Upper lobe of left lung (tissue), 6 donors: ENCODE measurements at regions not wholly inside any gene's neighbourhood (a gene's known extent, or its start where the extent isn't known, plus 50 kb on each side); places are given as distances from the start of the nearest gene placed in this dataset.

Experiments
- ATAC-seq, 2 donors: fragments of 200-7000 bp; cut with Tn5 transposase; one replicate each; pipeline ENCODE4 v1.9.1; 2022; ENCODE audit warnings: mild to moderate bottlenecking in 2 of 2, moderate library complexity in 2 of 2; ENCODE audit not compliant: low FRiP score in 2 of 2
- DNase-seq, 2 donors: peaks; one replicate each; pipeline ENCODE4 v3.0.0-alpha.2; 2019 to 2020
- H3K27ac ChIP-seq, 4 donors: fragments of 200-600 bp; sonication (generic); one replicate each; pipeline ENCODE4 v1.5.1; 2016 to 2019
- H3K27me3 ChIP-seq, 4 donors: fragments of 200-600 bp; sonication (generic); one replicate each; pipeline ENCODE4 v1.5.1; 2017 to 2019
- H3K36me3 ChIP-seq, 4 donors: fragments of 200-600 bp; sonication (generic); one replicate each; pipeline ENCODE4 v1.5.1; 2016 to 2019
- H3K4me1 ChIP-seq, 4 donors: fragments of 200-600 bp; sonication (generic); one replicate each; pipeline ENCODE4 v1.5.1; 2018 to 2019
- H3K4me3 ChIP-seq, 4 donors: fragments of 200-600 bp; sonication (generic); one replicate each; pipeline ENCODE4 v1.5.1; 2017 to 2019; ENCODE audit warnings: mild to moderate bottlenecking in 2 of 4, moderate library complexity in 1 of 4
- H3K9me3 ChIP-seq, 4 donors: fragments of 200-600 bp; sonication (generic); one replicate each; pipeline ENCODE4 v1.5.1; 2018 to 2019
- EP300 ChIP-seq, 4 donors: sonication (generic); formaldehyde crosslinking; IDR thresholded peaks; one replicate each; pipeline ENCODE4 v1.5.1; 2017; ENCODE audit warnings: antibody characterized with exemption in 4 of 4, control low read depth in 2 of 4
- POLR2A ChIP-seq, 4 donors: fragments of 450-650 bp; IDR thresholded peaks; one replicate each; pipeline ENCODE4 v1.5.1; 2016 to 2017; ENCODE audit warnings: antibody characterized with exemption in 4 of 4, mild to moderate bottlenecking in 2 of 4
- POLR2AphosphoS5 ChIP-seq, 2 donors: sonication (generic); formaldehyde crosslinking; IDR thresholded peaks; one replicate each; pipeline ENCODE4 v1.5.1; 2017; ENCODE audit warnings: antibody characterized with exemption in 2 of 2
- WGBS, 2 donors: methylation state at CpG; one replicate each; pipeline ENCODE4 v1.1.5; 2017 to 2018; 5-methylcytosine and 5-hydroxymethylcytosine counted together
- small RNA-seq, 4 donors: library from RNA; depleted of rRNA; stranded (forward); fragments of <200 nt; gene quantifications; one replicate each; pipeline ENCODE3, GENCODE V24; 2016
- TF ChIP-seq, protein P1 (sequence below), 6 experiments: fragments of 450-650 bp in 4 of 6; fragments of 200-600 bp in 2 of 6; sonication (generic) in 2 of 6; IDR thresholded peaks; one replicate each; pipeline ENCODE4 v1.5.1; 2016 to 2019; ENCODE audit warnings: antibody characterized with exemption in 6 of 6
- donor health status: DM: no; HTN: no; CAD: no; lungs with moderate emphysema.
- donor health status: DM: no; HTN: yes; CAD: no; lungs with severe emphysema.

DNA sequence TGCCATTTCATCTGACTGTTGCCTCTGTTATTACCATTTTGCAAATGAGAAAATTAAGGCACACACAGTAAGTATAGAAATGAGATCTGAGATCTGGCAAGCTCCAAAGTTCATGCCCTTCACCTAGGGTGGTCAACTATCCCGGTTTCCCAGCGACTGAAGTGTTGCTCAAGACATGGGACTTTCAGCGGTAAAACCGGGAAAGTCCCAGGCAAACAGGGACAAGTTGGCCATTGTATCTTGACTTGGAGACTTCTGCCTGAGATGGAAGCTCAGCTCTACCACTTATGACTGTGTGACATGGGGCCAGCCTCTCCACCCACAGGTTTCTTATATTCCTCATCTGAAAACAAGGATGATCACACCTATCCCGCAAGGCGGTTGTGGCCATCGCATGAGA lies 55.6 kb upstream of the TPM1 start:
- ATAC-seq (no peak), DNase-seq (no peak)
- H3K9me3 ChIP-seq: no peaks in the 10 kb centered on the region
- no peak overlapping the region for H3K4me3 ChIP-seq
- no peaks in the 10 kb centered on the region for H3K36me3 ChIP-seq
- H3K27ac ChIP-seq: no peak overlapping the region
- H3K4me1 ChIP-seq: no peaks in the 10 kb centered on the region
- TF ChIP-seq EP300 (IDR thresholded peaks at IDR 0.05): no peak
- TF ChIP-seq, protein P1, sequence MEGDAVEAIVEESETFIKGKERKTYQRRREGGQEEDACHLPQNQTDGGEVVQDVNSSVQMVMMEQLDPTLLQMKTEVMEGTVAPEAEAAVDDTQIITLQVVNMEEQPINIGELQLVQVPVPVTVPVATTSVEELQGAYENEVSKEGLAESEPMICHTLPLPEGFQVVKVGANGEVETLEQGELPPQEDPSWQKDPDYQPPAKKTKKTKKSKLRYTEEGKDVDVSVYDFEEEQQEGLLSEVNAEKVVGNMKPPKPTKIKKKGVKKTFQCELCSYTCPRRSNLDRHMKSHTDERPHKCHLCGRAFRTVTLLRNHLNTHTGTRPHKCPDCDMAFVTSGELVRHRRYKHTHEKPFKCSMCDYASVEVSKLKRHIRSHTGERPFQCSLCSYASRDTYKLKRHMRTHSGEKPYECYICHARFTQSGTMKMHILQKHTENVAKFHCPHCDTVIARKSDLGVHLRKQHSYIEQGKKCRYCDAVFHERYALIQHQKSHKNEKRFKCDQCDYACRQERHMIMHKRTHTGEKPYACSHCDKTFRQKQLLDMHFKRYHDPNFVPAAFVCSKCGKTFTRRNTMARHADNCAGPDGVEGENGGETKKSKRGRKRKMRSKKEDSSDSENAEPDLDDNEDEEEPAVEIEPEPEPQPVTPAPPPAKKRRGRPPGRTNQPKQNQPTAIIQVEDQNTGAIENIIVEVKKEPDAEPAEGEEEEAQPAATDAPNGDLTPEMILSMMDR (IDR thresholded peaks at IDR 0.05): no peak
- TF ChIP-seq POLR2A (IDR thresholded peaks at IDR 0.05): no peak
- TF ChIP-seq POLR2AphosphoS5 (IDR thresholded peaks at IDR 0.05): no peak
- no peaks in the 10 kb centered on the region for H3K27me3 ChIP-seq
- 91 to 97% methylated on average over 7 of the region's 7 CpGs for WGBS, 2 donors

DNA sequence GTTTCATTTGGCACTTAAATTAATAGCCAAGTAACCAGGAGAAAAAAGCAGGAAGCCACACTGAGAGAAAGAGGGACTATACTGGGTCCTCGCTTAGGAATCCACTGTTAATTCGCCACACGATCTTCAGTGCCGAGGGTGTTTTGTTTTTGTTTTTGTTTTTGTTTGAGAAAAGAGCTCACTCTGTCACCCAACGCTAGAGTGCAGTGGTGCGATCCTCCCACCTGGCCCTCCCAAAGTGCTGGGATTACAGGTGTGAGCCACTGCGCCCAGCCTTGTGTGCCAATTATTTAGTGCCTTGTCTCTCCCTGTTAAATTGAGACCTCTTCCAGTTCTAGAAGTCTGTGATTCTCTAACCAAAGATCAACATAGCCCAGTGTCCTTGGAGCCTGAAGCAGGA lies 53.8 kb upstream of the TPM1 start:
- Histone ChIP-seq H3K36me3 (no peaks in the 10 kb centered on the region), H3K27ac (no peak overlapping the region), H3K4me3 (no peak overlapping the region), H3K9me3 (no peaks in the 10 kb centered on the region), H3K27me3 (no peaks in the 10 kb centered on the region), H3K4me1 (no peaks in the 10 kb centered on the region)
- DNase-seq (no peak), ATAC-seq (no peak)
- TF ChIP-seq POLR2A (IDR thresholded peaks at IDR 0.05): no peak
- WGBS, 2 donors: 89 to 93% methylated on average over 7 of the region's 7 CpGs

DNA sequence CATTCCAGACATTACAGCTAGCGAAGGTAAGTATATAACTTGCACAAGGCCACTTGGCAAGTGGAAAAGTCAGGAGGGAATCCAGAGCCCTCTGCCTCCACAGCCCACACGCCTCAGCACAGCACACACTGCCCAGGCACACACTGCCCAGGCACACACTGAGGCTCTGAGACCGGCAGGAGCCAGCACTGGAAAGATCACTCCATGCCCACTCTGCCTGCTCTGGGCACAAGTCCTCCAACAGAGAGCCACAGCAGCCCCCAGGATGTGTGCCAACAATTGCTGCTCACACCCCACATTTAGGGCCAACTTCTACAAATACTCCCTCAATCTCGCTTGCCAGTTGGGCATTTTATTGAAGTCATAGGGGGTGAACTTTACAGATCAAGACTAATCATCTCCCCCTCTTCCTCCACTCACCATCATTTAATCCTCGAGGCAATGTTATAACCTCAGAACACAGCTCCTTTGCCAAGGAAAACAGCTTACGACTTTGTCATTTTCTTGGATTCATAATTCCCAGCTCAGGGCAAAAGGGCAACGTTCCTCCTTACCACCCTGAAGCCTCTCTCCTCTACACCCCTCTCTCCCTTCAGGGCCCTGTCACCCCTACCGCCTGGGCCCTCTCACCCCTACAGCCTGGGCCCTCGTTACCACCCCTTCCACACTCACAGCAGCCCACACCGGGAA lies 53.0 kb upstream of the TPM1 start:
- H3K4me1 ChIP-seq: no peaks in the 10 kb centered on the region
- WGBS, 2 donors: 70 to 71% methylated on average over 9 to 10 of the region's 10 CpGs
- TF ChIP-seq EP300 (IDR thresholded peaks at IDR 0.05) (no peak), POLR2A (IDR thresholded peaks at IDR 0.05) (no peak), POLR2AphosphoS5 (IDR thresholded peaks at IDR 0.05) (no peak)
- TF ChIP-seq, protein P1 (IDR thresholded peaks at IDR 0.05): no peak
- no peaks in the 10 kb centered on the region for H3K9me3 ChIP-seq
- no peak overlapping the region for H3K4me3 ChIP-seq
- ATAC-seq (no peak), DNase-seq (no peak)
- no peaks in the 10 kb centered on the region for H3K36me3 ChIP-seq
- H3K27ac ChIP-seq: no peak overlapping the region
- no peaks in the 10 kb centered on the region for H3K27me3 ChIP-seq

DNA sequence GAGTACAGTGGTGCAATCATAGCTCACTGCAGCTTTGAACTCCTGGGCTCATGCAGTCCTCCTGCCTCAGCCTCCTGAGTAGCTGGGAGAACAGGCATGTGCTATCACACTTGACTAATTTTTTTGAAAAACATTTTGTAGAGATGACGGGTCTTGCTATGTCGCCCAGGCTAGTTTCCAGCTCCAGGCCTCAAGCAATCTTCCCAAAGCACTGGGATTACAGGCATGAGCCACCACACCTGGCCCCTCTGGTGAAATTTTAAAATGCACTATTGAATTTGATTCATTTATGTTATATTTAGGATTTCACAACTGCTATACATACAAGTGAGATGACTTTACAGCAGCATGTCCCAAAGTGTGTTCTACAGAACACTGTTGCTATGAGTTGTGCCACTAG lies 50.8 kb upstream of the TPM1 start:
- Histone ChIP-seq H3K27me3 (no peaks in the 10 kb centered on the region), H3K36me3 (no peaks in the 10 kb centered on the region), H3K27ac (no peak overlapping the region), H3K4me1 (no peaks in the 10 kb centered on the region), H3K4me3 (no peak overlapping the region), H3K9me3 (no peaks in the 10 kb centered on the region)
- ATAC-seq (no peak), DNase-seq (no peak)
- TF ChIP-seq POLR2A (IDR thresholded peaks at IDR 0.05) (no peak), POLR2AphosphoS5 (IDR thresholded peaks at IDR 0.05) (no peak), EP300 (IDR thresholded peaks at IDR 0.05) (no peak)
- TF ChIP-seq, protein P1 (IDR thresholded peaks at IDR 0.05): no peak
- 38 to 51% methylated on average over 2 of the region's 2 CpGs for WGBS, 2 donors

DNA sequence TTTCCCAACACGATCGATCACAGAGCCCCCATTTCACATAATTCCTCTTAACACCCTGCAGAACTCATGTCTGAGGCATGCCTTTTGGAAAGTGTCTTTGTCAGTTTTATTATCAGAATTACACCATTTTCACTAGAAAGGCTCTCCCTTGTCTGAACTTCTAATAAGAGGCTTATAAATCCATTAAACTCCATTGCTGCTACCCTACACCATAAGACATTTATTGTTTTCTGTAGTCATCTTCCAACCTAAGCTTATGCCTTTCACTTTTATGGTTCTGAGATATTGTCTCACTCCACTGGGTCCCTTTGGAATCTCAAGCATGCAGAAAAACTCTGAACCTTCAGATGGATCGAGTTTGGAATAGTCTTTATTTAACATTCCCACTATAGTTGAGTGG lies 50.2 kb upstream of the TPM1 start:
- 75 to 83% methylated on average over 3 of the region's 3 CpGs for WGBS, 2 donors
- DNase-seq (no peak), ATAC-seq (no peak)
- no peak for TF ChIP-seq POLR2AphosphoS5 (IDR thresholded peaks at IDR 0.05)
- Histone ChIP-seq H3K4me1 (no peaks in the 10 kb centered on the region), H3K4me3 (no peak overlapping the region), H3K27me3 (no peaks in the 10 kb centered on the region), H3K36me3 (no peaks in the 10 kb centered on the region), H3K27ac (no peak overlapping the region), H3K9me3 (no peaks in the 10 kb centered on the region)

Small RNAs in the stretch of these regions (small RNA-seq; reads per million reads assigned to genes)
- gene MIR190A (0.55 to 1.5 (median 0.89) reads per million in 4 donors), gene MIR6085 (0 reads per million in 4 donors), gene MIR8067 (0 reads per million in 4 donors), gene RF00017 (0 reads per million in 4 donors)
